Fibroblast of skin of right quadriceps (primary cell): ENCODE measurements at regions not wholly inside any gene's neighbourhood (a gene's known extent, or its start where the extent isn't known, plus 50 kb on each side); places are given as distances from the start of the nearest gene placed in this dataset.

Source experiments
- DNase-seq: peaks from one replicate; pipeline ENCODE4 v3.0.0-alpha.2; 2013

GRCh38 chr5:103340132-103340531 is 81.6 kb downstream of the MACIR start:
- DNase-seq: no peak

- peak; percentile 56 for DNase-seq
Observed at GRCh38 chr5:103336941-103337340, 78.4 kb downstream of the MACIR start.

- DNase-seq: no peak
Observed at GRCh38 chr5:103333376-103333775, 74.8 kb downstream of the MACIR start.

GRCh38 chr5:103330875-103331274 is 72.3 kb downstream of the MACIR start:
- DNase-seq: no peak
